ENCODE measurements at regions not wholly inside any gene's neighbourhood (a gene's known extent, or its start where the extent isn't known, plus 50 kb on each side); places are given as distances from the start of the nearest gene placed in this dataset.

DNA sequence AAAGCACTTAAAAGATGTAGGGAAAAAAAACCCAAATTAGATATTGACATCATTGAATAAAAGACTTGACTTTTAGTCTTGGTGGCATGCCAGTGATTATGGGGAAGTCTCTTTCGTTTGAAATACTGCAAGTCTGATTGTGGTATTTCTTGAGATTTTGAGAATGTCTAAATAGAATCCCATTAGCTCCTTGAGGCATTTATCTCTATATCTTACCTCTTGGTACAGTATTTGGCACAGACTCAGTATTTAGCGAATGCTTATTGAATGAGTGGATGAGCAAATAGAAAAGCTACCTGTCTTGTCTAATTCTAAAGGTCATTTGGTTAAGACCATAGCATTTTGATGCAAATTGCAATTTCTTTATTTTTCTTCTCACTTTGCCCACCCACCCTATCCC, 156.5 kb downstream of the TFAP2B start:
- H3K9ac ChIP-seq: no peak overlapping the region
- no peak overlapping the region for H3K4me2 ChIP-seq
- no peak for TF ChIP-seq Cebpa-rat (IDR thresholded peaks at IDR 0.05)
- H3K4me1 ChIP-seq: no peaks in the 10 kb centered on the region
- no peaks in the 10 kb centered on the region for H3K9me3 ChIP-seq
- no peaks in the 10 kb centered on the region for H3K27me3 ChIP-seq
- no peak overlapping the region for H3K4me3 ChIP-seq
- H3K27ac ChIP-seq: no peak overlapping the region
- H3K36me3 ChIP-seq: no peaks in the 10 kb centered on the region
- no peaks in the 10 kb centered on the region for H4K20me1 ChIP-seq

DNA sequence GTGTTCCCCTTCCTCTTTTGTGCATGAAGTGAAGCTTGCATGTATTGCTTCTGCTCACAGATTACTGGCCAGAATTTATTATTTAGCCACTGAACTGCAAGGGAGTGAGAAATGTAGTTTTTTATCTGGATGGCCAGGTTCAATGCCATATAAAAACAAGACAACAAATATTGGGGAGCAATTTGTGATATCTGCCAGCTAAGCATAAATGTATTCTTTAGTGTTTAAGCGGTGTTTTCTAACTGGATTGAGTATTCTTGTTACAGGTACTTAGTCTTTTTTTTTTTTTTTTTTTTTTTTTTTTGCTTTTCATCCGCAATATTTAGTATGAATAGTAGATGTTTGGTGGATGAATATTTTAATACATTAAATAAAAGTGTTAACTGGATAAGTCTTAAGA, 158.2 kb downstream of the TFAP2B start:
- Histone ChIP-seq H3K4me2 (no peak overlapping the region), H3K9ac (no peak overlapping the region), H3K9me3 (no peaks in the 10 kb centered on the region), H3K36me3 (no peaks in the 10 kb centered on the region), H3K4me3 (no peak overlapping the region), H4K20me1 (no peaks in the 10 kb centered on the region), H3K27me3 (no peaks in the 10 kb centered on the region), H3K27ac (no peak overlapping the region), H3K4me1 (no peaks in the 10 kb centered on the region)
- no peak for TF ChIP-seq Cebpa-rat (IDR thresholded peaks at IDR 0.05)

DNA sequence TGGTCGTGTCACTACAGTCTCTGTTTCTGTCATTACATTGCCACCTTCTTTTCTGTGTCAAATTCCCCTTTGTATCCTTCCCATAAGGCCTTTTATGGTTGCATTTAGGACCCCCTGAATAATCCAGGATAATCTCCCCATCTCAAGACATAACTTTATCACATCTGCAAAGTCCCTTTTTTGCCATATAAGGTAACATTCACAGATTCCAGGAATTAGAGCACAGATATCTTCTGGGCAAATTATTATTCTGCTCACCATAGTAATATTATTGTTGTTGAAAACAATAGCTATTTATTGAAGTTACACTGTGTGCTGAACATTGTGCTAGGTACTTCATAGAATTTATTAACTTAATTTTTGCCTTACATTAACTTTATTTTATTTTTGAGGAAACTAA, 159.1 kb downstream of the TFAP2B start:
- Histone ChIP-seq H3K27me3 (no peaks in the 10 kb centered on the region), H3K9ac (no peak overlapping the region), H3K27ac (no peak overlapping the region), H3K4me3 (no peak overlapping the region), H3K4me1 (no peaks in the 10 kb centered on the region), H4K20me1 (no peaks in the 10 kb centered on the region), H3K4me2 (no peak overlapping the region), H3K36me3 (no peaks in the 10 kb centered on the region), H3K9me3 (no peaks in the 10 kb centered on the region)
- no peak for TF ChIP-seq Cebpa-rat (IDR thresholded peaks at IDR 0.05)

GRCh38 chr6:50978380-50979170, 159.9 kb downstream of the TFAP2B start:
- no peak overlapping the region for H3K27ac ChIP-seq
- no peaks in the 10 kb centered on the region for H3K4me1 ChIP-seq
- no peak overlapping the region for H3K4me2 ChIP-seq
- no peak overlapping the region for H3K9ac ChIP-seq
- TF ChIP-seq Cebpa-rat (IDR thresholded peaks at IDR 0.05): no peak
- no peaks in the 10 kb centered on the region for H3K9me3 ChIP-seq
- no peaks in the 10 kb centered on the region for H3K27me3 ChIP-seq
- H3K4me3 ChIP-seq: no peak overlapping the region
- H3K36me3 ChIP-seq: no peaks in the 10 kb centered on the region
- no peaks in the 10 kb centered on the region for H4K20me1 ChIP-seq

- no peaks in the 10 kb centered on the region for H3K27me3 ChIP-seq
- H3K9ac ChIP-seq: no peak overlapping the region
- no peak overlapping the region for H3K4me3 ChIP-seq
- H3K4me1 ChIP-seq: no peaks in the 10 kb centered on the region
- no peaks in the 10 kb centered on the region for H3K36me3 ChIP-seq
- no peak for TF ChIP-seq Cebpa-rat (IDR thresholded peaks at IDR 0.05)
- no peaks in the 10 kb centered on the region for H4K20me1 ChIP-seq
- H3K9me3 ChIP-seq: no peaks in the 10 kb centered on the region
- no peak overlapping the region for H3K4me2 ChIP-seq
- H3K27ac ChIP-seq: no peak overlapping the region
Observed at GRCh38 chr6:50979171-50979525, 160.5 kb downstream of the TFAP2B start.

DNA sequence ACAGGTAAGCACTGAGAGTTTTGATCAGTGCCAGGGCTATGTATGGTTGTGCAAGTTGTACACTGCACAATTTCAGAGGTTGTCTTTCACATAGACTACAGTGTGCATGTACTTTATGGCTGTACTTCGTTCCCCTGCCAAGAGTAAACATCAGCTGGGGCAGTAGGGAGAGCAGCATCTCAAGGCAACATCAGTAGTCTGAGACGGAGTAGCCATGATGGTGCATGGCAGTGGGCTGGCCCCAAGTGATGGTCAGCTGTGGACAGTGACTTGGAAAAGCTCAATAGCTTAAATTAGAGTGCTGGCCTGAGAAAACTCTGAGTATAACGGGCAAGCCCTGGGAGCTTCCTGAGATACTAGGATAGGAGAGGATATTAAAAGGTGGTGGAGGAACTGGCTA, 165.5 kb downstream of the TFAP2B start:
- no peaks in the 10 kb centered on the region for H3K36me3 ChIP-seq
- no peak for TF ChIP-seq Cebpa-rat (IDR thresholded peaks at IDR 0.05)
- H3K27me3 ChIP-seq: no peaks in the 10 kb centered on the region

DNA sequence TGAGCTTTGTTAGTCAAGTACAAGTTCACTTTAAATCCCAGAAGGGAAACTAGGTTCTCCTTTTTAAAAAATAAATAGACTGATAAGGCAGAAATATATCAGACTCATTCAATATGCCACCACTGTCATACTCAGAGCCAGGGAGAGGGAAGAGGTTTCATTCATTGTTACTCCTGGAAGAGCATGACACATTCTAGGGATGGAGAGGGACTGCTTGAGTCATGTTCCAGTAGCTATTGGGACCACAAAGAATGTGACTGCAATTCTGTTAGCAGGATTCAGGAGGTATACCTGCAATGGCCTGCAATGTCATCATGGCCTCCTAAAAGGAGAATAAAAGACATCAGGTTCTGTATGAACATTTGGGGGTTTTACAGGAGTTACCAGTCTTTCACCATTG, 167.6 kb downstream of the TFAP2B start:
- H3K4me3 ChIP-seq: no peak overlapping the region
- no peaks in the 10 kb centered on the region for H3K27me3 ChIP-seq
- no peaks in the 10 kb centered on the region for H3K4me1 ChIP-seq
- no peaks in the 10 kb centered on the region for H3K36me3 ChIP-seq
- no peak overlapping the region for H3K27ac ChIP-seq
- H3K9me3 ChIP-seq: no peaks in the 10 kb centered on the region
- no peak overlapping the region for H3K9ac ChIP-seq
- H3K4me2 ChIP-seq: no peak overlapping the region
- no peaks in the 10 kb centered on the region for H4K20me1 ChIP-seq
- TF ChIP-seq Cebpa-rat (IDR thresholded peaks at IDR 0.05): no peak

More for the DNA sequence above, 165.5 kb downstream of the TFAP2B start:
- no peak overlapping the region for H3K9ac ChIP-seq
- no peaks in the 10 kb centered on the region for H3K4me1 ChIP-seq
- no peak overlapping the region for H3K4me3 ChIP-seq
- H3K4me2 ChIP-seq: no peak overlapping the region
- H4K20me1 ChIP-seq: no peaks in the 10 kb centered on the region
- no peaks in the 10 kb centered on the region for H3K9me3 ChIP-seq
- no peak overlapping the region for H3K27ac ChIP-seq

GRCh38 chr6:50989123-50989522, 170.5 kb downstream of the TFAP2B start:
- Histone ChIP-seq H3K9ac (no peak overlapping the region), H3K4me2 (no peak overlapping the region), H3K27me3 (no peaks in the 10 kb centered on the region), H3K9me3 (no peaks in the 10 kb centered on the region), H3K27ac (no peak overlapping the region), H3K4me3 (no peak overlapping the region), H4K20me1 (no peaks in the 10 kb centered on the region), H3K4me1 (no peaks in the 10 kb centered on the region), H3K36me3 (no peaks in the 10 kb centered on the region)
- no peak for TF ChIP-seq Cebpa-rat (IDR thresholded peaks at IDR 0.05)

- H3K4me2 ChIP-seq: no peak overlapping the region
- no peaks in the 10 kb centered on the region for H3K4me1 ChIP-seq
- H3K36me3 ChIP-seq: no peaks in the 10 kb centered on the region
- H3K27me3 ChIP-seq: no peaks in the 10 kb centered on the region
- no peak for TF ChIP-seq Cebpa-rat (IDR thresholded peaks at IDR 0.05)
- no peak overlapping the region for H3K27ac ChIP-seq
- no peak overlapping the region for H3K9ac ChIP-seq
- H4K20me1 ChIP-seq: no peaks in the 10 kb centered on the region
- H3K9me3 ChIP-seq: no peaks in the 10 kb centered on the region
- H3K4me3 ChIP-seq: no peak overlapping the region
Observed at GRCh38 chr6:50990750-50991446, 172.2 kb downstream of the TFAP2B start.

DNA sequence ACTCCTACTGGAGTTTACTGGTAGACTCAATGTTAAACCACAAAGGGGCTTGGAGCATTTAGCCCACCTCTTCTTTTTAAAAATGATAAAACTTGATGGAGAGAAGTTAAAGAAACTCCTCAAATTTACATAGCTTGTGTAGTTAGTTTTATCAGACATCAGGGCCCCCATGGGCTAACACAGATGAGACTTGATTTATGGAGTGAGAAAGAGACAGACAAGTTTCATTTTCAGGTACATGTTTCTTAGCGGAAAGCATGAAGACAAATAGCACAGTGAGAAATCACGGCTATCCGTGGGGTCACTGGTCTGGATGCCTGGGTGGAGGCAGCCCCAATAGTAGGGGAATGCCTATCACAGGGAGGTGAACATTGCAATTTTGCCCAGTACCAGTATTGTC, 173.6 kb downstream of the TFAP2B start:
- Histone ChIP-seq H3K9me3 (no peaks in the 10 kb centered on the region), H3K27me3 (no peaks in the 10 kb centered on the region), H3K36me3 (no peaks in the 10 kb centered on the region), H3K4me1 (no peaks in the 10 kb centered on the region), H4K20me1 (no peaks in the 10 kb centered on the region), H3K4me2 (no peak overlapping the region), H3K9ac (no peak overlapping the region), H3K27ac (no peak overlapping the region), H3K4me3 (no peak overlapping the region)
- no peak for TF ChIP-seq Cebpa-rat (IDR thresholded peaks at IDR 0.05)

All from BLaER1 (cell line).